Effector memory CD4-positive, alpha-beta T cell (primary cell): ENCODE measurements at regions not wholly inside any gene's neighbourhood (a gene's known extent, or its start where the extent isn't known, plus 50 kb on each side); places are given as distances from the start of the nearest gene placed in this dataset.

ENCODE experiments used
- DNase-seq, 3 donors: peaks; one replicate each; pipeline ENCODE4 v3.0.0-alpha.2; 2020
- H3K27ac ChIP-seq: 2 replicates; pipeline ENCODE4 v1.7.0; 2013; ENCODE audit warnings: mild to moderate bottlenecking, low read length, moderate library complexity; ENCODE audit not compliant: insufficient read depth, poor library complexity, severe bottlenecking
- H3K27me3 ChIP-seq: replicated peaks from 2 replicates; pipeline ENCODE4 v1.7.0; 2013; ENCODE audit warnings: mild to moderate bottlenecking, low read length; ENCODE audit not compliant: insufficient read depth, control insufficient read depth, poor library complexity, severe bottlenecking
- H3K36me3 ChIP-seq: 2 replicates; pipeline ENCODE4 v1.7.0; 2013; ENCODE audit warnings: mild to moderate bottlenecking, low read length, moderate library complexity; ENCODE audit not compliant: control insufficient read depth, insufficient read depth
- H3K4me1 ChIP-seq: 2 replicates; pipeline ENCODE4 v1.7.0; 2013; ENCODE audit warnings: low read length, mild to moderate bottlenecking; ENCODE audit not compliant: control insufficient read depth, insufficient read depth, poor library complexity, severe bottlenecking
- H3K4me3 ChIP-seq: 2 replicates; pipeline ENCODE4 v1.7.0; 2013; ENCODE audit warnings: low read length, low read depth, mild to moderate bottlenecking; ENCODE audit not compliant: insufficient read depth, poor library complexity, severe bottlenecking
- H3K9me3 ChIP-seq: 2 replicates; pipeline ENCODE4 v1.7.0; 2013; ENCODE audit warnings: mild to moderate bottlenecking, low read length, moderate library complexity; ENCODE audit not compliant: control insufficient read depth

GRCh38 chr2:2799151-2799697, 468.1 kb upstream of the MYT1L start:
- H3K27ac ChIP-seq: no peak overlapping the region
- no peak overlapping the region for H3K4me3 ChIP-seq
- H3K36me3 ChIP-seq: no peaks in the 10 kb centered on the region
- H3K4me1 ChIP-seq: no peaks in the 10 kb centered on the region
- no peaks in the 10 kb centered on the region for H3K9me3 ChIP-seq
- no peak for DNase-seq
- H3K27me3 ChIP-seq: no peaks in the 10 kb centered on the region

- no peaks in the 10 kb centered on the region for H3K36me3 ChIP-seq
- no peak overlapping the region for H3K4me3 ChIP-seq
- H3K27me3 ChIP-seq: no peaks in the 10 kb centered on the region
- no peak for DNase-seq
- no peaks in the 10 kb centered on the region for H3K9me3 ChIP-seq
- H3K4me1 ChIP-seq: no peaks in the 10 kb centered on the region
- no peak overlapping the region for H3K27ac ChIP-seq
Observed at GRCh38 chr2:2798337-2798736, 467.3 kb upstream of the MYT1L start.

GRCh38 chr2:2797797-2798196, 466.7 kb upstream of the MYT1L start:
- H3K4me1 ChIP-seq: no peaks in the 10 kb centered on the region
- H3K36me3 ChIP-seq: no peaks in the 10 kb centered on the region

GRCh38 chr2:2796207-2796606, 465.1 kb upstream of the MYT1L start:
- Histone ChIP-seq H3K4me1 (no peaks in the 10 kb centered on the region), H3K27ac (no peak overlapping the region), H3K36me3 (no peaks in the 10 kb centered on the region), H3K9me3 (no peaks in the 10 kb centered on the region), H3K4me3 (no peak overlapping the region), H3K27me3 (no peaks in the 10 kb centered on the region)
- no peak for DNase-seq

More at GRCh38 chr2:2797797-2798196, 466.7 kb upstream of the MYT1L start:
- no peaks in the 10 kb centered on the region for H3K27me3 ChIP-seq
- DNase-seq: no peak
- H3K4me3 ChIP-seq: no peak overlapping the region
- no peaks in the 10 kb centered on the region for H3K9me3 ChIP-seq
- no peak overlapping the region for H3K27ac ChIP-seq

- no peaks in the 10 kb centered on the region for H3K36me3 ChIP-seq
- DNase-seq: no peak
- no peaks in the 10 kb centered on the region for H3K9me3 ChIP-seq
- H3K4me1 ChIP-seq: no peaks in the 10 kb centered on the region
- H3K27ac ChIP-seq: no peak overlapping the region
- no peaks in the 10 kb centered on the region for H3K27me3 ChIP-seq
- no peak overlapping the region for H3K4me3 ChIP-seq
Observed at GRCh38 chr2:2795438-2796091, 464.5 kb upstream of the MYT1L start.

- DNase-seq: no peak
- Histone ChIP-seq H3K27ac (no peak overlapping the region), H3K9me3 (no peaks in the 10 kb centered on the region), H3K4me1 (no peaks in the 10 kb centered on the region), H3K36me3 (no peaks in the 10 kb centered on the region), H3K4me3 (no peak overlapping the region), H3K27me3 (no peaks in the 10 kb centered on the region)
Observed at GRCh38 chr2:2793925-2794560, 463.0 kb upstream of the MYT1L start.

- H3K27me3 ChIP-seq: no peaks in the 10 kb centered on the region
- H3K4me3 ChIP-seq: no peak overlapping the region
- no peak overlapping the region for H3K27ac ChIP-seq
- H3K4me1 ChIP-seq: no peaks in the 10 kb centered on the region
- H3K36me3 ChIP-seq: no peaks in the 10 kb centered on the region
- H3K9me3 ChIP-seq: no peaks in the 10 kb centered on the region
- no peak for DNase-seq
Observed at GRCh38 chr2:2793514-2793913, 462.4 kb upstream of the MYT1L start.

- Histone ChIP-seq H3K27me3 (no peaks in the 10 kb centered on the region), H3K4me3 (no peak overlapping the region), H3K27ac (no peak overlapping the region), H3K36me3 (no peaks in the 10 kb centered on the region), H3K4me1 (no peaks in the 10 kb centered on the region), H3K9me3 (no peaks in the 10 kb centered on the region)
- no peak for DNase-seq
Observed at GRCh38 chr2:2791606-2792005, 460.5 kb upstream of the MYT1L start.

GRCh38 chr2:2791031-2791430, 460.0 kb upstream of the MYT1L start:
- H3K4me1 ChIP-seq: no peaks in the 10 kb centered on the region
- DNase-seq: no peak
- no peaks in the 10 kb centered on the region for H3K36me3 ChIP-seq
- no peak overlapping the region for H3K4me3 ChIP-seq
- no peak overlapping the region for H3K27ac ChIP-seq
- H3K9me3 ChIP-seq: no peaks in the 10 kb centered on the region
- no peaks in the 10 kb centered on the region for H3K27me3 ChIP-seq

GRCh38 chr2:2788076-2788475, 457.0 kb upstream of the MYT1L start:
- no peaks in the 10 kb centered on the region for H3K9me3 ChIP-seq
- no peak overlapping the region for H3K27ac ChIP-seq
- H3K36me3 ChIP-seq: no peaks in the 10 kb centered on the region
- no peak for DNase-seq
- no peak overlapping the region for H3K4me3 ChIP-seq
- no peaks in the 10 kb centered on the region for H3K4me1 ChIP-seq
- H3K27me3 ChIP-seq: no peaks in the 10 kb centered on the region
